Adrenal gland (tissue), 5 donors: ENCODE measurements at regions not wholly inside any gene's neighbourhood (a gene's known extent, or its start where the extent isn't known, plus 50 kb on each side); places are given as distances from the start of the nearest gene placed in this dataset.

Source experiments
- CTCF ChIP-seq, 6 experiments: fragments of 450-650 bp in 4 of 6; fragments of 200-600 bp in 2 of 6; sonication (generic) in 1 of 6; IDR thresholded peaks; 1 replicate in 5 of 6; 2 replicates in 1 of 6; pipeline versions ENCODE4 v1.5.1 to v1.8.0; 2016 to 2021; ENCODE audit warnings: antibody characterized with exemption in 6 of 6, mild to moderate bottlenecking in 2 of 6, moderate library complexity in 1 of 6
- POLR2A ChIP-seq, 2 donors: fragments of 450-650 bp; IDR thresholded peaks; one replicate each; pipeline ENCODE4 v1.6.1; 2017; ENCODE audit warnings: antibody characterized with exemption in 2 of 2, mild to moderate bottlenecking in 2 of 2, moderate library complexity in 1 of 2
- donor health status: DM: no; HTN: no; CAD: no.

- no peak for TF ChIP-seq CTCF (IDR thresholded peaks at IDR 0.05)
- no peak for TF ChIP-seq POLR2A (IDR thresholded peaks at IDR 0.05)
These were observed 242.3 kb upstream of the NREP start for GRCh38 chr5:111999286-111999685.
